Cardiac fibroblast (primary cell): ENCODE measurements at regions not wholly inside any gene's neighbourhood (a gene's known extent, or its start where the extent isn't known, plus 50 kb on each side); places are given as distances from the start of the nearest gene placed in this dataset.

Experiments
- DNase-seq, 2 donors: peaks; one replicate each; pipeline versions ENCODE4 v3.0.0 to v3.0.0-alpha.2; 2010; ENCODE audit warnings: low read depth in 2 of 2
- H3K4me3 ChIP-seq, 2 donors: replicated peaks in 1 of 2; 1 replicate in 1 of 2; 2 replicates in 1 of 2; pipeline ENCODE4 v1.5.1; 2011; ENCODE audit warnings: low read depth in 2 of 2, low read length in 2 of 2, mild to moderate bottlenecking in 2 of 2, moderate library complexity in 1 of 2
- TF ChIP-seq, protein P1 (sequence below): IDR thresholded peaks from one replicate; pipeline ENCODE4 v1.5.1; 2011; ENCODE audit warnings: low read depth, mild to moderate bottlenecking, low read length, inconsistent platforms

DNA sequence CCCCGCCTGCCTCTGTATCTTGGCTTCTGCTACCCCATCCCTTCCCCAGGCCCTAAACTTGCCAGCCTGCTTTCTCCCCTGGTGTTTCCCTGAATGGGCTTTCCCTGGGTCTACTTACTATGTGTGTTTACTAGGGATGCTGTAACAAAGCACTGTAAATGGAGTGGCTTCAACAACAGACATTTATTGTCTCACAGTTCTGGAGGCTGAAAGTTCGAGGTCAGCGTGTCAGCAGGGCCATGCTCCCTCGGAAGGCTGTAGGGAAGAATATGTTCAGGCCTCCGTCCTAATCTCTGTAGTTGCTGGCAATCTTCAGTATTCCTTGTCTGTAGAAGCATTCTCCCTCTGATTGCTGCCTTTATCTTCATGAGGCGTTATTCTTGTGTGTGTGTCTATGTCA lies 113.6 kb downstream of the DDX1 start:
- no peak overlapping the region for H3K4me3 ChIP-seq
- DNase-seq = no peak
- TF ChIP-seq, protein P1, sequence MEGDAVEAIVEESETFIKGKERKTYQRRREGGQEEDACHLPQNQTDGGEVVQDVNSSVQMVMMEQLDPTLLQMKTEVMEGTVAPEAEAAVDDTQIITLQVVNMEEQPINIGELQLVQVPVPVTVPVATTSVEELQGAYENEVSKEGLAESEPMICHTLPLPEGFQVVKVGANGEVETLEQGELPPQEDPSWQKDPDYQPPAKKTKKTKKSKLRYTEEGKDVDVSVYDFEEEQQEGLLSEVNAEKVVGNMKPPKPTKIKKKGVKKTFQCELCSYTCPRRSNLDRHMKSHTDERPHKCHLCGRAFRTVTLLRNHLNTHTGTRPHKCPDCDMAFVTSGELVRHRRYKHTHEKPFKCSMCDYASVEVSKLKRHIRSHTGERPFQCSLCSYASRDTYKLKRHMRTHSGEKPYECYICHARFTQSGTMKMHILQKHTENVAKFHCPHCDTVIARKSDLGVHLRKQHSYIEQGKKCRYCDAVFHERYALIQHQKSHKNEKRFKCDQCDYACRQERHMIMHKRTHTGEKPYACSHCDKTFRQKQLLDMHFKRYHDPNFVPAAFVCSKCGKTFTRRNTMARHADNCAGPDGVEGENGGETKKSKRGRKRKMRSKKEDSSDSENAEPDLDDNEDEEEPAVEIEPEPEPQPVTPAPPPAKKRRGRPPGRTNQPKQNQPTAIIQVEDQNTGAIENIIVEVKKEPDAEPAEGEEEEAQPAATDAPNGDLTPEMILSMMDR = no peak

- TF ChIP-seq, protein P1 = no peak
- H3K4me3 ChIP-seq = no peak overlapping the region
- no peak for DNase-seq
Measured at GRCh38 chr2:15705839-15706386, 114.2 kb downstream of the DDX1 start.

DNA sequence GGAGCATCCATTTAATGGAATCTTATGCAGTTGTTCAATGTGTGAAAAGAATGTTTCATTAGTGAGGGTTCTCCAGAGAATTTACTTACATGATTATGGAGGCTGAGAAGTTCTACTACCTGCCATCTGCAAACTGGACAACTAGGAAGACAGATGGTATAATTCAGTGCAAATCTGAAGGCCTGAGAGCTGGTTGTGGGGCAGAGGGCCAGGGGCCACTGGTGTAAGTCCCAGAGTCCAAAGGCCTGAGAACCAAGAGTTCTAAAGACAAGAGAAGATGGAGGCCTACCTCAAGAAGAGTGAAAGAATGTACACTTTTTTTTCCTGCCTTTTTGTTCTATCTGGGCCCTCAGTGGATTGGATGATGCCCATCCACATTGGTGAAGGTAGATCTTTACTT lies 114.8 kb downstream of the DDX1 start:
- no peak for DNase-seq
- no peak overlapping the region for H3K4me3 ChIP-seq
- TF ChIP-seq, protein P1 = no peak

DNA sequence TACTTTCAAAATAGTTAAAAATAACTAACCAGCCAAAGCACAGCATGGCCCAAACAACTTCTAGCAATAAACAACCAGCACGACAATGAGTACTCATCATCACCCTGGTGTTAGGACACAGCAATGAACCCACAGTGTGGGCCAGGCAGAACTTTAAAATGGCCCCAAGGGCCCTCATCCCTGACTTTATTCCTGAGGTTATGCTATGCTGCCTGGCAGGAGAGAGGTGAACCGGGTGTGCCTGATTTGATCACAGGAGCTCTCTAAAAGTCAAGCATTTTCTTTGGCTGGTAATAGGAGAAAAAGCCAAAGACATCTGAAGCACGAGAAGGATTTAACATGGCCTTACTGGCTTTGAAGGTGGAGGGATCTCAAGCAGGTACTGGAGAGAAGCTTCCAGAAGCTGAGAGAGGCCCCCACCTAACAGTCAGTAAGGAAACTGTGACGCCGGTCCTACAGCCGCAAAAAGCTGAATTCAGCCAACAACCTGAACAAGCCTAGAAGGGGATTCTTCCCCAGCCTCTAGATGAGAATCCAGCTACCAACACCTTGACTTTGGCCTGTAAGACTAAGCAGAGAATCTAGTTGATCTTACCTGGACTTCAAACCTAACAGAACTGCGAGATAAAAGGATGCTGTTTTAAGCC lies 115.4 kb downstream of the DDX1 start:
- DNase-seq = no peak
- no peak overlapping the region for H3K4me3 ChIP-seq
- TF ChIP-seq, protein P1 = no peak

- TF ChIP-seq, protein P1 = no peak
- H3K4me3 ChIP-seq = no peak overlapping the region
Measured at GRCh38 chr2:15708161-15708560, 116.5 kb downstream of the DDX1 start.

DNA sequence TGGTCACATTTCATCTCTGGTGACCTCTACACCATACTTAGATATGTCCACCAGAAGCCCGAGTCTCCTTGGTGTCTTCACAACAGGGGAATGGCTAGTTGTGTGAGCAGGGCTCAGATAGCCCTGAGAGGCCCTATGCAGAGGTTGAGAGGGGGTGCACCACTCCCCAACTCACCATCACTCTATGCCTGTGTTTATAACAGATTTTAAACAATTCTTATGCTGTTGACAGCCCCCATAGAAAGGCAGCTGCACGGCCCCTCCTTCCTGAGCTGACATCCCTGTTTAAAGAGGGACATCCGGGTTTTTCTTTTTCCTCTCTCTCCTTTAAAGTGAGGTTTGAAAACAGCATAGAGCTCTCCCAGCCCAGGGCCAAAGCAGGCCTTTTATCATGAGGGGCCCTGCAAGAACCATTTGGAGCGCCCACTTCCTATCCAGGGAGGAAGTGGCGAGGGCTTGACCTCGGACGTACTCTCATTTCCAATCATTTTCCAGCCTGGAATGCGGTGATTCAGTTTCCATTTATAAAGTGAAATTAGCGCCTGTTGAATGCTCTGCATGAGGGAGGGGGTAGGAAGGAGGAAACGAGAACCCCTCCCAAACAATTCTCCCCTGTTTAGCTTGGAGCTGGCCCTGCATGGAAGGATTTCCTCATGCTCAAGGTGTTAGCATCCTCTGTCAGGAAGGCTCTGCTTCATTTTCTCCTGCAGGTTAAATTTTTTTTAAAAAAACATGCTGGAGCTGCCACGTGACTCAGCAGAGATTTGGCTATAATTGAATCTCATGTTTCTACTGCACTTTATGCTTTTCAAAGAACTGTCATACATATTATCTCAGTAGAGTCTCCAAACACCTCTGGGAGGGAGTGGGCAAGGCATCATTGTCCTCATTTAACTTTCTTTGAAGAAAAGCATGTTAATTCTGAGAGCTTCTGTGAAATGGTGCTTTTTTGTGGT lies 117.5 kb downstream of the DDX1 start:
- TF ChIP-seq, protein P1 = no peak
- no peak overlapping the region for H3K4me3 ChIP-seq
- peak in 1 of 2 donors; percentile 34 for DNase-seq

More at GRCh38 chr2:15708161-15708560, 116.5 kb downstream of the DDX1 start:
- no peak for DNase-seq
